Epithelial cell of proximal tubule (primary cell): ENCODE measurements at regions not wholly inside any gene's neighbourhood (a gene's known extent, or its start where the extent isn't known, plus 50 kb on each side); places are given as distances from the start of the nearest gene placed in this dataset.

Source experiments
- DNase-seq: peaks from one replicate; pipeline ENCODE4 v3.0.0-alpha.2; 2011; ENCODE audit warnings: low read depth
- H3K4me3 ChIP-seq: 2 replicates; pipeline ENCODE4 v1.5.1; 2011; ENCODE audit warnings: low read depth, mild to moderate bottlenecking, low read length
- CTCF ChIP-seq: conservative IDR thresholded peaks from 2 replicates; pipeline ENCODE4 v1.5.1; 2012; ENCODE audit warnings: low read depth, mild to moderate bottlenecking, low read length

GRCh38 chr2:60116161-60116875 lies 437.1 kb downstream of the BCL11A start:
- no peak overlapping the region for H3K4me3 ChIP-seq
- no peak for DNase-seq
- TF ChIP-seq CTCF, result no peak

GRCh38 chr2:60109744-60110143 lies 443.7 kb downstream of the BCL11A start:
- H3K4me3 ChIP-seq, result no peak overlapping the region
- DNase-seq, result no peak
- TF ChIP-seq CTCF, result no peak

- no peak for DNase-seq
- no peak for TF ChIP-seq CTCF
- H3K4me3 ChIP-seq, result no peak overlapping the region
Observed at GRCh38 chr2:60106836-60107529, 446.5 kb downstream of the BCL11A start.

- no peak overlapping the region for H3K4me3 ChIP-seq
- DNase-seq, result no peak
- TF ChIP-seq CTCF, result no peak
Observed at GRCh38 chr2:60105906-60106305, 447.5 kb downstream of the BCL11A start.

- H3K4me3 ChIP-seq, result no peak overlapping the region
- no peak for DNase-seq
- no peak for TF ChIP-seq CTCF
Observed at GRCh38 chr2:60104514-60105505, 448.6 kb downstream of the BCL11A start.

- no peak for TF ChIP-seq CTCF
- DNase-seq, result no peak
- no peak overlapping the region for H3K4me3 ChIP-seq
Observed at GRCh38 chr2:60100034-60100433, 453.4 kb downstream of the BCL11A start.
